Glutamatergic neuron (in vitro differentiated cells): ENCODE measurements at regions not wholly inside any gene's neighbourhood (a gene's known extent, or its start where the extent isn't known, plus 50 kb on each side); places are given as distances from the start of the nearest gene placed in this dataset.

Experiments
- DNase-seq: peaks from one replicate; pipeline ENCODE4 v3.0.0; 2022
- H3K27ac Mint-ChIP-seq: one replicate; pipeline ENCODE4 v1.8.0; 2020; ENCODE audit warnings: mild to moderate bottlenecking, mixed read lengths, inconsistent platforms; ENCODE audit not compliant: unreplicated experiment
- H3K27me3 Mint-ChIP-seq: one replicate; pipeline ENCODE4 v1.8.0; 2020; ENCODE audit warnings: mild to moderate bottlenecking, moderate library complexity, mixed read lengths, inconsistent platforms; ENCODE audit not compliant: unreplicated experiment
- H3K36me3 Mint-ChIP-seq: one replicate; pipeline ENCODE4 v1.8.0; 2020; ENCODE audit warnings: mild to moderate bottlenecking, mixed read lengths, inconsistent platforms; ENCODE audit not compliant: unreplicated experiment
- H3K4me1 Mint-ChIP-seq: one replicate; pipeline ENCODE4 v1.8.0; 2020; ENCODE audit warnings: mild to moderate bottlenecking, low read depth, mixed read lengths, inconsistent platforms; ENCODE audit not compliant: unreplicated experiment
- H3K4me3 Mint-ChIP-seq: one replicate; pipeline ENCODE4 v1.8.0; 2020; ENCODE audit warnings: mild to moderate bottlenecking, mixed read lengths, inconsistent platforms; ENCODE audit not compliant: unreplicated experiment
- H3K9me3 Mint-ChIP-seq: one replicate; pipeline ENCODE4 v1.8.0; 2020; ENCODE audit warnings: mild to moderate bottlenecking, moderate library complexity, mixed read lengths, inconsistent platforms; ENCODE audit not compliant: unreplicated experiment
- CTCF ChIP-seq: fragments of 200-600 bp; sonication (generic); IDR thresholded peaks from one replicate; pipeline ENCODE4 v1.5.0; 2021; ENCODE audit not compliant: partially characterized antibody, unreplicated experiment

GRCh38 chr1:4494027-4494426, 160.4 kb upstream of the AJAP1 start:
- no peaks in the 10 kb centered on the region for H3K4me1 Mint-ChIP-seq
- peaks cover 6% of the 10 kb centered on the region for H3K27me3 Mint-ChIP-seq
- no peak for DNase-seq
- H3K36me3 Mint-ChIP-seq: peaks cover 6% of the 10 kb centered on the region
- H3K4me3 Mint-ChIP-seq: no peak overlapping the region
- no peak overlapping the region for H3K27ac Mint-ChIP-seq
- no peak for TF ChIP-seq CTCF
- peaks cover 11% of the 10 kb centered on the region for H3K9me3 Mint-ChIP-seq

GRCh38 chr1:4494558-4494957, 159.9 kb upstream of the AJAP1 start:
- Mint-ChIP-seq H3K4me3 (no peak overlapping the region), H3K9me3 (peaks cover 16% of the 10 kb centered on the region)
- DNase-seq: no peak

GRCh38 chr1:4495809-4496208, 158.6 kb upstream of the AJAP1 start:
- no peak for TF ChIP-seq CTCF
- Mint-ChIP-seq H3K27ac (no peak overlapping the region), H3K9me3 (peaks cover 20% of the 10 kb centered on the region), H3K27me3 (peaks cover 9% of the 10 kb centered on the region), H3K4me3 (no peak overlapping the region), H3K4me1 (no peaks in the 10 kb centered on the region), H3K36me3 (peaks cover 8% of the 10 kb centered on the region)
- no peak for DNase-seq

More at GRCh38 chr1:4494558-4494957, 159.9 kb upstream of the AJAP1 start:
- no peaks in the 10 kb centered on the region for H3K4me1 Mint-ChIP-seq
- TF ChIP-seq CTCF: no peak
- peaks cover 7% of the 10 kb centered on the region for H3K27me3 Mint-ChIP-seq
- H3K36me3 Mint-ChIP-seq: peaks cover 6% of the 10 kb centered on the region
- no peak overlapping the region for H3K27ac Mint-ChIP-seq

GRCh38 chr1:4500441-4500840, 154.0 kb upstream of the AJAP1 start:
- peaks cover 22% of the 10 kb centered on the region for H3K9me3 Mint-ChIP-seq
- no peak for DNase-seq
- no peak for TF ChIP-seq CTCF
- peaks cover 7% of the 10 kb centered on the region for H3K27me3 Mint-ChIP-seq
- H3K4me3 Mint-ChIP-seq: no peak overlapping the region
- H3K27ac Mint-ChIP-seq: no peak overlapping the region
- no peaks in the 10 kb centered on the region for H3K4me1 Mint-ChIP-seq
- peaks cover 13% of the 10 kb centered on the region for H3K36me3 Mint-ChIP-seq

- Mint-ChIP-seq H3K27ac (no peak overlapping the region), H3K27me3 (peaks cover 6% of the 10 kb centered on the region), H3K4me1 (no peaks in the 10 kb centered on the region), H3K4me3 (no peak overlapping the region), H3K9me3 (peaks cover 10% of the 10 kb centered on the region), H3K36me3 (peaks cover 6% of the 10 kb centered on the region)
- no peak for DNase-seq
- no peak for TF ChIP-seq CTCF
Measured at GRCh38 chr1:4506591-4506990, 147.8 kb upstream of the AJAP1 start.
